ENCODE measurements at regions not wholly inside any gene's neighbourhood (a gene's known extent, or its start where the extent isn't known, plus 50 kb on each side); places are given as distances from the start of the nearest gene placed in this dataset.

DNA sequence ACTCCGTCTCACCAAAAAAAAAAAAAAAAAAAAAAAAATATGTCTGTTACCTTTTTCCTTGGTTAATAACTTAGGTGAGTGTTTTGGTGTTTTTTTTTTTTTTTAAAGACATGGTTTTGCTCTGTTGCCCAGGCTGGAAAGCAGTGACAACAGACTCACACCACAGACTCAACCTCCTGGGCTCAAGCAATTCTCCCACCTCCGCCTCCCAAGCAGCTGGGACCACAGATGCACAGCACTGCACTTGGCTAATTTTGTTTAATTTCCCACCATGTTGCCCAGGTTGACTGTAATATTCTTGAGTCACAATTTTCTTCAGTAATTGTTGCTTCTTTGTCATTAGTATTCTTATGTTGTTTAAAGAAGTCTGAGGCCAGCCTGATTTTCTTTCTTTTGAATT is 149.2 kb upstream of the SYT6 start:
- no peak overlapping the region for H3K4me3 ChIP-seq
- DNase-seq (ENCODE audit: low read depth, low spot score), result no peak
- H3K27ac ChIP-seq, result no peak overlapping the region
- no peak overlapping the region for H3K9ac ChIP-seq (ENCODE audit: insufficient read length)
- H3K36me3 ChIP-seq (ENCODE audit: insufficient read depth, low read length), result no peaks in the 10 kb centered on the region
- H3K9me3 ChIP-seq (ENCODE audit: low read depth, low read length), result no peaks in the 10 kb centered on the region; the same call in 1 of the 2 replicates
- TF ChIP-seq FOXP2 (optimal IDR thresholded peaks at IDR 0.05; ENCODE audit: control extremely low read depth, extremely low read length, insufficient read depth) (no peak), EZH2 (IDR thresholded peaks at IDR 0.05) (no peak), POLR2AphosphoS5 (IDR thresholded peaks at IDR 0.05; ENCODE audit: borderline replicate concordance, low read depth, low read length) (no peak)

GRCh38 chr1:114299331-114299975 is 145.8 kb upstream of the SYT6 start:
- no peak overlapping the region for H3K4me3 ChIP-seq
- no peak for DNase-seq (ENCODE audit: low read depth, low spot score)

DNA sequence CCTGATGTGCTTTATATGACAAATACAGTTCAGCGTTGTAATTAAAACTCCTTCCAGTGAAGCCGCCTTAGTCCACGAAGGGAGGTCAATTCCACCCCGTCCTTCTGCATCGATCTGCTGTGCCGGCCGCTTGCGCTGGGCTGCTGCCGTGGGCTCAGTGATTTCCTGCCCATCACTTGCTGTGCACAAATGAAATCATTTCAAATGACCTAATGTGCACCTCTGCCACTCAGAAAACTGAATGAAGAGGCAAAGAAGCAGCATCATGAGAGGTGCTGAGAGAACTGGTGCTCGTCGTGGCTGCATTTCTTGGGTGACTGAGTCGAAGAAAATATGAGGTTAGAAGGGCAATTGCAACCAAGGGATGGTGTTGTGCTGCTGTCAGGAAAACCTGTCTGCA is 144.3 kb upstream of the SYT6 start:
- no peak for DNase-seq (ENCODE audit: low read depth, low spot score)
- Histone ChIP-seq H3K27ac (no peak overlapping the region), H3K36me3 (ENCODE audit: insufficient read depth, low read length) (no peaks in the 10 kb centered on the region), H3K4me3 (no peak overlapping the region), H3K9ac (ENCODE audit: insufficient read length) (no peak overlapping the region), H3K9me3 (ENCODE audit: low read depth, low read length) (no peaks in the 10 kb centered on the region; the same call in 1 of the 2 replicates)
- TF ChIP-seq EZH2 (IDR thresholded peaks at IDR 0.05) (no peak), POLR2AphosphoS5 (IDR thresholded peaks at IDR 0.05; ENCODE audit: borderline replicate concordance, low read depth, low read length) (no peak), FOXP2 (optimal IDR thresholded peaks at IDR 0.05; ENCODE audit: control extremely low read depth, extremely low read length, insufficient read depth) (no peak)

More at GRCh38 chr1:114299331-114299975, 145.8 kb upstream of the SYT6 start:
- no peaks in the 10 kb centered on the region for H3K36me3 ChIP-seq (ENCODE audit: insufficient read depth, low read length)
- no peak overlapping the region for H3K27ac ChIP-seq
- no peaks in the 10 kb centered on the region; the same call in 1 of the 2 replicates for H3K9me3 ChIP-seq (ENCODE audit: low read depth, low read length)
- TF ChIP-seq POLR2AphosphoS5 (IDR thresholded peaks at IDR 0.05; ENCODE audit: borderline replicate concordance, low read depth, low read length) (no peak), FOXP2 (optimal IDR thresholded peaks at IDR 0.05; ENCODE audit: control extremely low read depth, extremely low read length, insufficient read depth) (no peak), EZH2 (IDR thresholded peaks at IDR 0.05) (no peak)
- H3K9ac ChIP-seq (ENCODE audit: insufficient read length), result no peak overlapping the region

- Histone ChIP-seq H3K36me3 (ENCODE audit: insufficient read depth, low read length) (no peaks in the 10 kb centered on the region), H3K9ac (ENCODE audit: insufficient read length) (no peak overlapping the region), H3K4me3 (no peak overlapping the region), H3K27ac (no peak overlapping the region), H3K9me3 (ENCODE audit: low read depth, low read length) (no peaks in the 10 kb centered on the region)
- no peak for DNase-seq (ENCODE audit: low read depth, low spot score)
- TF ChIP-seq FOXP2 (optimal IDR thresholded peaks at IDR 0.05; ENCODE audit: control extremely low read depth, extremely low read length, insufficient read depth), result no peak
- TF ChIP-seq EZH2 (IDR thresholded peaks at IDR 0.05), result no peak
- TF ChIP-seq POLR2AphosphoS5 (IDR thresholded peaks at IDR 0.05; ENCODE audit: borderline replicate concordance, low read depth, low read length), result no peak
Observed at GRCh38 chr1:114296413-114296812, 142.7 kb upstream of the SYT6 start.

DNA sequence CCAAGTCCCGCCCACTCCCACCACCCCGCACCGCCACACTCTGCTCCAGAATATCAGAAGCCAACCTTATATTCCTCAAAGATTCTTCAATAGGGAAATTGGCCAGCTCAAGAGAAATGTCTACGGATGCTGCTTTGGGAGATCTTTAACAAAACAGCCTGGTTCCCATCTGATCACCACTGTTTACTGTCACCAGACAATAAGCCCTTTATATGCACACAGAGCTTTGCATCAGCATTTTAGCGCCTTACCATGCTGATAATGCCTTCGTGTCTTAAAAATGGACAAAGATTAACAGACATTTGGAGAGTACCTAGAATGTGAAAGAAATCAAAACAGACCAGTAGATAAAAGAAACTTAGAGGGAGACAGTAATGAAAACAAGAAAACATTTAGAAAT is 141.7 kb upstream of the SYT6 start:
- H3K36me3 ChIP-seq (ENCODE audit: insufficient read depth, low read length), result no peaks in the 10 kb centered on the region
- no peak overlapping the region for H3K9ac ChIP-seq (ENCODE audit: insufficient read length)
- H3K4me3 ChIP-seq, result no peak overlapping the region
- DNase-seq (ENCODE audit: low read depth, low spot score), result no peak
- TF ChIP-seq POLR2AphosphoS5 (IDR thresholded peaks at IDR 0.05; ENCODE audit: borderline replicate concordance, low read depth, low read length) (no peak), EZH2 (IDR thresholded peaks at IDR 0.05) (no peak), FOXP2 (optimal IDR thresholded peaks at IDR 0.05; ENCODE audit: control extremely low read depth, extremely low read length, insufficient read depth) (no peak)
- H3K27ac ChIP-seq, result no peak overlapping the region
- no peaks in the 10 kb centered on the region for H3K9me3 ChIP-seq (ENCODE audit: low read depth, low read length)

DNA sequence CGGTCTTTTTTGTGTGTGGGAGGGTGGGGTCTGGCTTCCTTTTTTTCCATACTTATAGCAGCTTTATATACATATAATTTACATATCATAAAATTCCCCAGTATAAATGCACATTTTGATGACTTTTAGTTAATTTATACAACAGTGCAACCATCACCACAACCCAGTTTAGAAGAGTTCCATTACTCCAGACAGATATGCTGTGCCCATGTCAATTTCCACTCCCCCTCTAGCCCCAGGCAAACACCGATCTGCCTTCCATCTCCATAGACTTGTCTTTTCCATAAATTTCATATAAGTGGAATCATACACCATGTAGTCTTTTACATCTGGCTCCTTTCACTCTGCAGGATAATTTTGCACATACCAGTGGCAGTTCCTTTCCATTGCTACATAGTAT is 139.2 kb upstream of the SYT6 start:
- no peak for DNase-seq (ENCODE audit: low read depth, low spot score)
- Histone ChIP-seq H3K36me3 (ENCODE audit: insufficient read depth, low read length) (no peaks in the 10 kb centered on the region), H3K27ac (no peak overlapping the region), H3K9me3 (ENCODE audit: low read depth, low read length) (no peaks in the 10 kb centered on the region), H3K4me3 (no peak overlapping the region), H3K9ac (ENCODE audit: insufficient read length) (no peak overlapping the region)
- TF ChIP-seq POLR2AphosphoS5 (IDR thresholded peaks at IDR 0.05; ENCODE audit: borderline replicate concordance, low read depth, low read length) (no peak), EZH2 (IDR thresholded peaks at IDR 0.05) (no peak), FOXP2 (optimal IDR thresholded peaks at IDR 0.05; ENCODE audit: control extremely low read depth, extremely low read length, insufficient read depth) (no peak)

GRCh38 chr1:114292194-114292593 is 138.5 kb upstream of the SYT6 start:
- no peak for DNase-seq (ENCODE audit: low read depth, low spot score)
- Histone ChIP-seq H3K9ac (ENCODE audit: insufficient read length) (no peak overlapping the region), H3K9me3 (ENCODE audit: low read depth, low read length) (no peaks in the 10 kb centered on the region), H3K4me3 (no peak overlapping the region), H3K27ac (no peak overlapping the region), H3K36me3 (ENCODE audit: insufficient read depth, low read length) (no peaks in the 10 kb centered on the region)
- no peak for TF ChIP-seq POLR2AphosphoS5 (IDR thresholded peaks at IDR 0.05; ENCODE audit: borderline replicate concordance, low read depth, low read length)
- no peak for TF ChIP-seq FOXP2 (optimal IDR thresholded peaks at IDR 0.05; ENCODE audit: control extremely low read depth, extremely low read length, insufficient read depth)
- no peak for TF ChIP-seq EZH2 (IDR thresholded peaks at IDR 0.05)

GRCh38 chr1:114290776-114291175 is 137.1 kb upstream of the SYT6 start:
- no peak for DNase-seq (ENCODE audit: low read depth, low spot score)
- no peaks in the 10 kb centered on the region for H3K9me3 ChIP-seq (ENCODE audit: low read depth, low read length)
- 0 out of 2 replicates have a peak overlapping the region, but pooled peaks have one; percentile 34 for H3K27ac ChIP-seq
- no peaks in the 10 kb centered on the region for H3K36me3 ChIP-seq (ENCODE audit: insufficient read depth, low read length)
- H3K4me3 ChIP-seq, result no peak overlapping the region
- H3K9ac ChIP-seq (ENCODE audit: insufficient read length), result no peak overlapping the region
- TF ChIP-seq EZH2 (IDR thresholded peaks at IDR 0.05) (no peak), POLR2AphosphoS5 (IDR thresholded peaks at IDR 0.05; ENCODE audit: borderline replicate concordance, low read depth, low read length) (no peak), FOXP2 (optimal IDR thresholded peaks at IDR 0.05; ENCODE audit: control extremely low read depth, extremely low read length, insufficient read depth) (no peak)

GRCh38 chr1:114290341-114290740 is 136.7 kb upstream of the SYT6 start:
- Histone ChIP-seq H3K36me3 (ENCODE audit: insufficient read depth, low read length) (no peaks in the 10 kb centered on the region), H3K9me3 (ENCODE audit: low read depth, low read length) (no peaks in the 10 kb centered on the region), H3K4me3 (no peak overlapping the region), H3K9ac (ENCODE audit: insufficient read length) (no peak overlapping the region), H3K27ac (no peak overlapping the region)
- TF ChIP-seq POLR2AphosphoS5 (IDR thresholded peaks at IDR 0.05; ENCODE audit: borderline replicate concordance, low read depth, low read length) (no peak), FOXP2 (optimal IDR thresholded peaks at IDR 0.05; ENCODE audit: control extremely low read depth, extremely low read length, insufficient read depth) (no peak), EZH2 (IDR thresholded peaks at IDR 0.05) (no peak)
- no peak for DNase-seq (ENCODE audit: low read depth, low spot score)
